H1 (cell line): ENCODE measurements at regions not wholly inside any gene's neighbourhood (a gene's known extent, or its start where the extent isn't known, plus 50 kb on each side); places are given as distances from the start of the nearest gene placed in this dataset.

Source experiments
- CTCF ChIA-PET: fragments of 300-600 bp; sonication (Branson Sonifier 250); formaldehyde crosslinking; loops from one replicate; lab custom pipeline; 2021; ENCODE audit not compliant: partially characterized antibody; lab: Charles Lee
- POLR2A ChIA-PET: fragments of 300-600 bp; sonication (Branson Sonifier 250); formaldehyde crosslinking; loops from one replicate; lab custom pipeline; 2021; ENCODE audit warnings: inconsistent platforms; ENCODE audit not compliant: partially characterized antibody; lab: Charles Lee
- DNase-seq, 2 experiments: peaks; one replicate each; pipeline versions ENCODE4 v3.0.0 to v3.0.0-alpha.2; 2010 to 2022; ENCODE audit warnings: low spot score in 2 of 2, low read depth in 1 of 2, mixed read lengths in 1 of 2
- FAIRE-seq: peaks from 2 replicates; lab custom pipeline; 2011; peaks lifted over from hg19 to GRCh38; lab: Jason Lieb, UNC
- H2AFZ ChIP-seq: 2 replicates; pipeline ENCODE4 v1.8.1; 2012; ENCODE audit warnings: low read length, inconsistent platforms
- H2AK5ac ChIP-seq: 2 replicates; pipeline ENCODE4 v1.6.1; 2013; ENCODE audit warnings: low read depth, low read length
- H2BK120ac ChIP-seq: replicated peaks from 2 replicates; pipeline ENCODE3; 2013; ENCODE audit warnings: low read depth, low read length, inconsistent platforms
- H2BK12ac ChIP-seq: 2 replicates; pipeline ENCODE4 v1.6.1; 2013; ENCODE audit warnings: low read depth, low read length
- H2BK15ac ChIP-seq: 2 replicates; pipeline ENCODE4 v1.6.1; 2013; ENCODE audit warnings: low read length
- H2BK20ac ChIP-seq: 2 replicates; pipeline ENCODE4 v1.6.1; 2013; ENCODE audit warnings: low read length
- H2BK5ac ChIP-seq: 2 replicates; pipeline ENCODE4 v1.6.1; 2013; ENCODE audit warnings: low read depth, low read length
- H3K14ac ChIP-seq: 2 replicates; pipeline ENCODE4 v1.6.1; 2013; ENCODE audit warnings: inconsistent platforms; ENCODE audit not compliant: insufficient read length
- H3K18ac ChIP-seq: 2 replicates; pipeline ENCODE4 v1.6.1; 2013; ENCODE audit warnings: low read length; ENCODE audit errors: extremely low read depth
- H3K23ac ChIP-seq: 2 replicates; pipeline ENCODE4 v1.6.1; 2013; ENCODE audit warnings: inconsistent platforms; ENCODE audit not compliant: insufficient read length
- H3K23me2 ChIP-seq: 2 replicates; pipeline ENCODE4 v1.6.1; 2013; ENCODE audit warnings: low read depth, low read length
- H3K27ac ChIP-seq: 2 replicates; pipeline ENCODE4 v1.6.1; 2011; ENCODE audit warnings: low read depth, low read length, inconsistent platforms
- H3K27me3 ChIP-seq, 4 experiments: replicated peaks in 1 of 4; 1 replicate in 1 of 4; 2 replicates in 3 of 4; pipeline versions ENCODE4 v1.6.1 to v1.8.1; 2011 to 2013; ENCODE audit warnings: low read length in 3 of 4, mild to moderate bottlenecking in 3 of 4, inconsistent platforms in 2 of 4, mixed read lengths in 2 of 4, moderate library complexity in 1 of 4; ENCODE audit not compliant: control insufficient read depth in 3 of 4, insufficient read depth in 3 of 4; ENCODE audit errors: extremely low read depth in 1 of 4
- H3K36me3 ChIP-seq, 4 experiments: 2 replicates each; pipeline versions ENCODE4 v1.6.1 to v1.8.1; 2011 to 2013; ENCODE audit warnings: mild to moderate bottlenecking in 4 of 4, low read length in 3 of 4, moderate library complexity in 2 of 4, control low read depth in 1 of 4, inconsistent platforms in 1 of 4; ENCODE audit not compliant: insufficient read depth in 4 of 4, control insufficient read depth in 2 of 4
- H3K4ac ChIP-seq: replicated peaks from 2 replicates; pipeline ENCODE3; 2013; ENCODE audit warnings: low read length, low read depth, mixed read lengths, inconsistent platforms; ENCODE audit not compliant: insufficient read length
- H3K4me1 ChIP-seq, 4 experiments: replicated peaks in 1 of 4; 1 replicate in 1 of 4; 2 replicates in 3 of 4; pipeline versions ENCODE4 v1.6.1 to v1.8.1; 2011 to 2013; ENCODE audit warnings: low read length in 3 of 4, inconsistent platforms in 2 of 4, mixed read lengths in 1 of 4; ENCODE audit not compliant: insufficient read depth in 4 of 4, control insufficient read depth in 3 of 4
- H3K4me2 ChIP-seq, 2 experiments: 2 replicates each; pipeline versions ENCODE4 v1.6.1 to v1.8.1; 2011 to 2013; ENCODE audit warnings: low read depth in 2 of 2, low read length in 2 of 2, control low read depth in 1 of 2, inconsistent platforms in 1 of 2, mild to moderate bottlenecking in 1 of 2; ENCODE audit not compliant: insufficient read depth in 1 of 2
- H3K4me3 ChIP-seq, 4 experiments: fragments of 200-600, 300-600 bp in 1 of 4; sonication (generic), shearing (Covaris generic), sonication (Bioruptor Twin) in 1 of 4; 2 replicates each; pipeline versions ENCODE4 v1.5.1 to v1.8.1; 2011 to 2016; ENCODE audit warnings: low read length in 4 of 4, low read depth in 3 of 4, control low read depth in 2 of 4, inconsistent platforms in 2 of 4, mild to moderate bottlenecking in 2 of 4, mixed read lengths in 1 of 4, moderate library complexity in 1 of 4; ENCODE audit not compliant: insufficient read depth in 2 of 4; ENCODE audit errors: extremely low read depth in 1 of 4
- H3K56ac ChIP-seq: replicated peaks from 2 replicates; pipeline ENCODE3; 2013; ENCODE audit warnings: low read depth, mild to moderate bottlenecking, mixed read lengths, low read length, inconsistent platforms; ENCODE audit not compliant: insufficient read length
- H3K79me1 ChIP-seq: 2 replicates; pipeline ENCODE4 v1.6.1; 2013; ENCODE audit warnings: low read depth, low read length, control low read depth
- H3K79me2 ChIP-seq, 2 experiments: 2 replicates each; pipeline versions ENCODE4 v1.6.1 to v1.8.1; 2012 to 2013; ENCODE audit warnings: low read length in 2 of 2, mild to moderate bottlenecking in 2 of 2, inconsistent platforms in 1 of 2; ENCODE audit not compliant: insufficient read depth in 2 of 2, control insufficient read depth in 1 of 2
- H3K9ac ChIP-seq, 4 experiments: replicated peaks in 1 of 4; 1 replicate in 1 of 4; 2 replicates in 3 of 4; pipeline versions ENCODE4 v1.6.1 to v1.8.1; 2011 to 2013; ENCODE audit warnings: low read depth in 3 of 4, low read length in 3 of 4, control low read depth in 2 of 4, mild to moderate bottlenecking in 2 of 4, moderate library complexity in 2 of 4, inconsistent platforms in 1 of 4; ENCODE audit errors: extremely low read depth in 1 of 4
- H3K9me3 ChIP-seq, 2 experiments: 2 replicates each; pipeline versions ENCODE4 v1.6.1 to v1.8.1; 2012 to 2013; ENCODE audit warnings: mild to moderate bottlenecking in 2 of 2, moderate library complexity in 2 of 2, control low read depth in 1 of 2, inconsistent platforms in 1 of 2, low read depth in 1 of 2, low read length in 1 of 2, mixed read lengths in 1 of 2; ENCODE audit not compliant: insufficient read depth in 2 of 2
- H4K20me1 ChIP-seq, 2 experiments: replicated peaks in 1 of 2; 2 replicates each; pipeline versions ENCODE3 to v1.8.1; 2011 to 2013; ENCODE audit warnings: inconsistent platforms in 2 of 2, low read length in 2 of 2, mild to moderate bottlenecking in 1 of 2; ENCODE audit not compliant: insufficient read depth in 2 of 2, control insufficient read depth in 1 of 2
- H4K5ac ChIP-seq: 2 replicates; pipeline ENCODE4 v1.6.1; 2013; ENCODE audit warnings: low read length, low read depth, mixed read lengths, inconsistent platforms; ENCODE audit not compliant: insufficient read length
- H4K8ac ChIP-seq: 2 replicates; pipeline ENCODE4 v1.8.0; 2013; ENCODE audit warnings: mild to moderate bottlenecking, moderate library complexity, low read length, inconsistent platforms; ENCODE audit not compliant: insufficient read depth; ENCODE audit errors: extremely low read depth
- H4K91ac ChIP-seq: replicated peaks from 2 replicates; pipeline ENCODE3; 2013; ENCODE audit warnings: low read length, mixed read lengths, inconsistent platforms; ENCODE audit not compliant: insufficient read length
- CBX5 ChIP-seq: fragments of 300-800, 300-1000 bp; sonication (generic); IDR thresholded peaks from 2 replicates; pipeline ENCODE4 v1.7.1; 2016; ENCODE audit warnings: antibody characterized with exemption, low read length, low read depth
- KDM5A ChIP-seq: fragments of 200-600 bp; IDR thresholded peaks from 2 replicates; pipeline ENCODE4 v1.7.1; 2012; ENCODE audit warnings: mild to moderate bottlenecking, low read length, inconsistent platforms, mixed read lengths
- RAD21 ChIP-seq, 2 experiments: IDR thresholded peaks in 1 of 2; conservative IDR thresholded peaks in 1 of 2; 2 replicates each; pipeline ENCODE4 v1.6.1; 2011; ENCODE audit warnings: low read depth in 2 of 2, low read length in 2 of 2, improper control_type of control experiment in 1 of 2, inconsistent platforms in 1 of 2, mild to moderate bottlenecking in 1 of 2, moderate library complexity in 1 of 2
- RBBP5 ChIP-seq: IDR thresholded peaks from 2 replicates; pipeline ENCODE4 v1.7.1; 2012; ENCODE audit warnings: low read depth, mild to moderate bottlenecking, inconsistent platforms, low read length, moderate library complexity, borderline replicate concordance
- WGBS, 2 experiments: shearing (Covaris generic) in 1 of 2; methylation state at CpG; one replicate each; pipeline versions ENCODE4 v1.1.6 to v1.1.7; 2013 to 2015; ENCODE audit warnings: low lambda C conversion rate in 2 of 2, mixed read lengths in 2 of 2, inconsistent platforms in 1 of 2, low coverage in 1 of 2, missing lambda C conversion rate in 1 of 2; ENCODE audit not compliant: insufficient replicate concordance in 2 of 2, insufficient coverage in 1 of 2, insufficient read length in 1 of 2; ENCODE audit errors: extremely low coverage in 1 of 2, missing lambda C conversion rate in 1 of 2; 5-methylcytosine and 5-hydroxymethylcytosine counted together

- Histone ChIP-seq H2BK5ac (no peak overlapping the region), H4K20me1 (no peaks in the 10 kb centered on the region), H3K4me1 (no peaks in the 10 kb centered on the region), H2BK120ac (no peak overlapping the region), H2AFZ (no peak overlapping the region), H3K23me2 (no peaks in the 10 kb centered on the region), H3K4ac (no peak overlapping the region), H4K91ac (no peak overlapping the region), H3K36me3 (no peaks in the 10 kb centered on the region), H3K18ac (no peak overlapping the region), H2AK5ac (no peak overlapping the region), H4K5ac (no peak overlapping the region), H3K4me2 (no peak overlapping the region), H2BK15ac (no peak overlapping the region), H3K9me3 (peaks cover 4 to 7% of the 10 kb centered on the region in 2 experiments; a peak in 1 of 4 replicates), H2BK20ac (no peak overlapping the region), H3K23ac (no peak overlapping the region), H4K8ac (no peak overlapping the region), H3K4me3 (no peak overlapping the region), H3K56ac (no peak overlapping the region), H3K9ac (no peak overlapping the region), H3K79me2 (no peaks in the 10 kb centered on the region), H2BK12ac (no peak overlapping the region), H3K27me3 (no peaks in the 10 kb centered on the region), H3K14ac (no peak overlapping the region), H3K79me1 (no peaks in the 10 kb centered on the region), H3K27ac (no peak overlapping the region)
- no peak for TF ChIP-seq CBX5
- no peak for TF ChIP-seq RBBP5
- peak in 1 of 2 experiments; percentile 13; a peak in 1 of 4 replicates for TF ChIP-seq RAD21 (IDR thresholded peaks at IDR 0.05 in 1 of 2, conservative IDR thresholded peaks at IDR 0.05 in 1 of 2; ENCODE audit: low read depth in 2 of 2, low read length in 2 of 2)
- no peak for TF ChIP-seq KDM5A
- 93% methylated on average over 2 of the region's 2 CpGs; no CpG with 5 or more reads in 1 of the 2 experiments for WGBS, 2 experiments
- POLR2A ChIA-PET, result no interaction called here
- DNase-seq (no peak), FAIRE-seq (no peak)
- CTCF ChIA-PET, result interaction anchor here (1.3 kb wide), 1 partner anchor 34 kb away, joined by 3 read pairs; no protein-coding TSS in a partner anchor
Measured at GRCh38 chr5:144979516-144980264, 809.0 kb downstream of the KCTD16 start.
